Activated CD4-positive, alpha-beta T cell treated with anti-CD3 and anti-CD28 coated beads, Interleukin-2, amount 50 U/mL, for 24 hours (primary cell): ENCODE measurements at regions not wholly inside any gene's neighbourhood (a gene's known extent, or its start where the extent isn't known, plus 50 kb on each side); places are given as distances from the start of the nearest gene placed in this dataset.
"Not testable (repeated sequence)": the region's sequence is repeated elsewhere in the genome, so short reads cannot be mapped to it uniquely, and the experiment has no call there.

Experiments
- DNase-seq, 2 donors: peaks; one replicate each; pipeline ENCODE4 v3.0.0-alpha.2; 2020; ENCODE audit warnings: low read depth in 1 of 2, low spot score in 1 of 2

DNA sequence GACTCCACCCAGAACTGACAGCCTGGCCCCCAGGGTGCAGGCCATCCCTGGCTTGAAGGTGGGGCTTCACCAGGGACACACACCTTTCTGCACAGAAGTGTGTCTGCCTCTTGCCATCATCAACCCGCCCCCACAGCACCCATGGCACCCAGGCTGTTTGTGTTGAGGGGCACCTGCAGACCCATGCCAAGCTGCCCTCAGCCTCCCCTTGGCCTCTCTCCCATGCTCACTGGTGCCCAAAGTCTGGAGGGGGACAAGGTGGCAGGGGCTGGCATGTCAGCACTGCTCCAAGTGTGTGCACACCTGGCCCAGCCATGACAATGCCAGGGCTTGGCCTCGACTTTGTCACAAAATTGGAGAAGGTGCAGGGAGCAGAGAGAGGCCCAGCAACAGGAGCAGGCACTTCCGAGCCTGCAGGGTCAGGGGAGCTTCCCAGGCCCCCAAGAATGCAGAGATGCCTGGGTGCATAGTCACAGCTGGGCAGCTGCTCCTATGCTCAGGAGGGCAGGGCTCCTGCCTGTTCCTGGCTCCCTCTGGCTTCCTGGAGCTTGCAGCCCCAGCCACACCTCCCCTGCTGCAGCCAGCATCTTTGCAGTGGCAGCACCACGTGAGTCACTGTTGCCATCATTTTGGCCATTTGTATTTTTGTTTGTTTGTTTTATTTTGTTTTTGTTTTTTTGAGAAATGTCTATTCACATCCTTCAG is 280.6 kb upstream of the UBE2E3 start:
- DNase-seq, result no peak

DNA sequence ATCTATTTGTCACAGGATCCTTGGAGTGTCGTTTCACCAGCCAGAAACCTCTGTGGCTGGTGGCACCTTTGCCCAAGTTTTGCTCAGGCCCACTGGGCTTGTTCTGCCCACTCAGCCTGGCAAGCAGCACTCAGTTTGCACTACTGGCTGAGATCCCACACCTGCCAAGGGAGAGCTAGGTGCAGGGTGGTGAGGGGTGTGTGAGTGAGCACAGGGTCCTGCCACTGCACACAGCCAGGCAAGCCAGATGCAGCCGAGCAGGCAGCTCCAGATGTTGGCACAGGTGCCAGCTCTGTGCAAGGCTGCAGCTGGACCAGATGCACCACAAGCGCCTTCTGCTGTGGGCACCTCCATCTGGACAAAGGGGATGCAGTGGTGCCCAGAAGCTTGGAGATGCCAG is 281.7 kb upstream of the UBE2E3 start:
- no peak for DNase-seq

DNA sequence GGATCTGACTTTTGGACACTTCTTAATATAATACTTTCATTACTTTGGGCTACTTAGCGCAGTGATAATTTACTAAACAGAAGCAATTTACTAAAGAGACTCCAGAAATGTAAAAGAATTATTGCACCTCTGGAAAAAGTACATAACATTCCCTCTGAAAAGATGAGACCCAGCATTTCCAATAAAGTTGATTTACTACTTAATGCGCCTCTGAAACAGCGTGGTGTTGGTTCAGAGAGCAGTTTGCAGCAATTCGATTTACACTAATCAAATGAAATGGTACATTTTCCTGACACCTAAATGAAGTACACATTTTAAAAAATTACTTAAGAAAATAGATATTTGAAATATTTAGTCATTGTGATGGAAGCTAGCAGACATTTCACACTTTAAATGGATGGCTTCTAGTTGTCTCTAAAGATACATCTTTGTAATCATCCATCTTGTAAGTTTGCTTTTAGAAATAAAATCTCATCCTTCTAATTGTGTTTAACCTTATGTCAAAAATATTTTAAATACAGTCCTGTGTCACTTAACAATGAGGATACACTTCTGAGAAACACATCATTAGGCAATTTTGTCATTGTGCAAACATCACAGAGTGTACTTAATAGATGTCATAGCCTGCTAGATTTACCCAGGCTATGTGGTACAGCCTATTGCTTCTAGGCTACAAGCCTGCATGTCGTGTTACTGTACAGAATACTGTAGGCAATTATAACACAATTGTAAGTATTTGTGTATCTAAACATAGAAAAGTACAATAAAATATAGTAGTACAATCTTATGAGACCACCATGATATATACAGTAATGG is 284.6 kb upstream of the UBE2E3 start:
- DNase-seq, result no peak

DNA sequence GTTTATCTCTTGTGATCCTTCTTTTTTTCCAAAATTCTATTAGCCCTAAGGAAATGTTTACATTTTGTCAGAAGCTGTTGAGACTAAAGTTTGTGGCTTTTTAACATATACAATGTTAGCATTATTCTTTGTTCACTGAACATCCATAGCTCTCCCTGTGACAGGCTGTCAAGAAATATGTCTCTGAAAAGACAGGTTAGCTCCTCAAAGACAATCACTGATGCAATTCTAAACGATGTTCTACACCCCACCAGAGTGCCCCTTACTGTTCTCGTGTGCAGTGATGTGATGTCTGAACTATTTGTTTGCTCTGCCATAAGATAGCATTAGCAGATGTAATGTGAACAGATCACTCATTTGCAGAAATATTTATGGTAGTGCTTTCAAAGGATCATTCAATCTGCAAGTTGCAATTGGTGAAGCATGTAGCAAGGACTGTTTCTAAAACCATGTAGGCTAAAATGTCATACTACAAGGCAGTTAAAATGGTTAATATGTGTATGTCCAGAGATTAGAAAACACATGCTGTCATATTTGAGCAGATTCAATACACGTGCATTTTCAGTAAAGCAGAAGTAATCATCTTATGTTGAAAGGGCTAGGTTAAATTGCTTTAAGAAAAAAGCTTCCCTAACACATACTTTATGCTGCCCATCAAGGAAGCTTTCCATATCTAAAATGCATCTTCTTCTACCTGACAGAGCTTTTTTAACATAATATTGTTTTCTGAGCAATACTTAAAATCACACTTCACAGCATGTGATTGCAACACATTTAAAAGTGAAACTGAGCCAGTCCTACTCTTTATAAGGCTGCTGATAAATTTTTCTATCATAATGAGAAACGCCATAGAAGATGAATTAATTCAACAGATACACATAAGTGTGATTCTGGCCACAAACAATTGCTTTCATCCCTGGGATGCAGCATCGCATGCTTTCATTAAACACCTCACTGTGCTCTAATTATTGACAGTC is 285.7 kb upstream of the UBE2E3 start:
- no peak for DNase-seq

DNA sequence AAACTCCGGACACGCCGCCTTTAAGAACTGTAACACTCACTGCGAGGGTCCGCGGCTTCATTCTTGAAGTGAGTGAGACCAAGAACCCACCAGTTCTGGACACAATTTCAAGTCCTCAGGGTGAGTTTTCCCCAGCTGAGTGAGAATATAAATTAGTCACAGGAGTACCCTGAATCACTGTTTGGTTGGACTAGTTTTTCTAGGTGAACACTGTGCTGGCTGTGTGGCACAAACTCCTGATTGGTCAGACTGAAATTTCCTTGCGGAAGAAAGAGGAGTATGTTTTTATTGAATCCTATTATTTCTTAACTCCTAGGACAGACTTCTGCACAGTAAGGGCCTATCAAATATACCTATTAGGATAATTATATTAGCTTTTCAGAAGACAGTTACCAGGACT is 288.1 kb upstream of the UBE2E3 start:
- DNase-seq, result no peak

DNA sequence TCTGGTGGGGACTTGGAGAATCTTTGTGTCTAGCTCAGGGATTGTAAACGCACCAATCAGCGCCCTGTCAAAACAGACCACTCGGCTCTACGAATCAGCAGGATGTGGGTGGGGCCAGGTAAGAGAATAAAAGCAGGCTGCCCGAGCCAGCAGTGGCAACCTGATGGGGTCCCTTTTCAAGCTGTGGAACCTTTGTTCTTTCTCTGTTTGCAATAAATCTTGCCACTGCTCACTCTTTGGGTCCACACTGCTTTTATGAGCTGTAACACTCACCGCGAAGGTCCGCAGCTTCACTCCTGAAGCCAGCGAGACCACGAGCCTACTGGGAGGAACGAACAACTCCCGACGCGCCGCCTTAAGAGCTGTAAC is 288.6 kb upstream of the UBE2E3 start:
- not testable (repeated sequence) for DNase-seq

DNA sequence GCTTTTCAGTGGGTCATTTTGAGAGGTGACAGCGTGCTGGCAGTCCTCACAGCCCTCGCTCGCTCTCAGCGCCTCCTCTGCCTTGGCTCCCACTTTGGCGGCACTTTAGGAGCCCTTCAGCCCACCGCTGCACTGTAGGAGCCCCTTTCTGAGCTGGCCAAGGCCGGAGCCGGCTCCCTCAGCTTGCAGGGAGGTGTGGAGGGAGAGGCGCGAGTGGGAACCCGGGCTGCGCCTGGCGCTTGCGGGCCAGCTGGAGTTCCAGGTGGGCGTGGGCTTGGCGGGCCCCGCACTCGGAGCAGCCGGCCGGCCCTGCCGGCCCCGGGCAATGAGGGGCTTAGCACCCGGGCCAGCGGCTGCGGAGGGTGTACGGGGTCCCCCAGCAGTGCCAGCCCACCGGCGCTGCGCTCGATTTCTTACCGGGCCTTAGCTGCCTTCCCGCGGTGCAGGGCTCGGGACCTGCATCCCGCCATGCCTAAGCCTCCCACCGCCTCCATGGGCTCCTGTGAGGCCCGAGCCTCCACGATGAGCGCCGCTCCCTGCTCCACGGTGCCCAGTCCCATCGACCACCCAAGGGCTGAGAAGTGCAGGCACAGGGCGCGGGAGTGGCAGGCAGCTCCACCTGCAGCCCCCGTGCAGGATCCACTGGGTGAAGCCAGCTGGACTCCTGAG is 289.1 kb upstream of the UBE2E3 start:
- DNase-seq, result not testable (repeated sequence)

DNA sequence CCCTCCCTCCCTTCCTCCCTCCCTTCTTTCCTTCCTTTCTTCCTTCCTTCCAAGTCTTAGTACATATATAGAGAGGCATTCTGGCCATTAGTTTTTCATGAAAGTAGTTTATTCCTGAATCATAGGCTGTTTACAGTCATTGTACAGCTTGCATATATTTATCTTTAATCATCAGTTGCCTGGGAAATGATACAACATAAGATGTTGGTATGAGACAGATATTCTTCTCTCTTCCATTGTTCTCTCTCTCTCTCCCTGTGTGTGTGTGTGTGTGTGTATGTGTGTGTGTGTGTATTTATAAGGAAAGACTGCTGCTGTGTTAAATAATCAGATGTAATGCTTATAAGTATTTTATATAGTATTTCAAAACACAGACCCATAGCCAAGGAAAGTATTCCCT is 289.8 kb upstream of the UBE2E3 start:
- DNase-seq, result no peak

DNA sequence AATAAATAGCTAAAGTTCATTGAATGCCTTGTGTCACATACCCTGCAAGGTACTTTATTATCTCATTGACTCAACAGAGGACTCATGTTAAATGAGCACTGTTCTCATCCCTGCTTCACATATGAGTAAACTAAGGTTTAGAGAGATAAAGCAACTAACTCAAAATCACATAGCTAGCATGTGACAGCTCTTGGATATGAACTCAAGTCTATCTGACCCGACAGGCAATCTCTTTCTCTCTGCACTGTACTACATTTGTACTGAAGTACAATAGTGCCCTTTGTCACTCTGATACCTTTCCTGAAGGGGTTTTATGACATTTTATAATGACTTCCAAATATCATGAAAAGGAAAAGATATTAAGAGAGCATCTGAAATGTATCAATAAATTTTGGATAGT is 297.5 kb upstream of the UBE2E3 start:
- no peak for DNase-seq

DNA sequence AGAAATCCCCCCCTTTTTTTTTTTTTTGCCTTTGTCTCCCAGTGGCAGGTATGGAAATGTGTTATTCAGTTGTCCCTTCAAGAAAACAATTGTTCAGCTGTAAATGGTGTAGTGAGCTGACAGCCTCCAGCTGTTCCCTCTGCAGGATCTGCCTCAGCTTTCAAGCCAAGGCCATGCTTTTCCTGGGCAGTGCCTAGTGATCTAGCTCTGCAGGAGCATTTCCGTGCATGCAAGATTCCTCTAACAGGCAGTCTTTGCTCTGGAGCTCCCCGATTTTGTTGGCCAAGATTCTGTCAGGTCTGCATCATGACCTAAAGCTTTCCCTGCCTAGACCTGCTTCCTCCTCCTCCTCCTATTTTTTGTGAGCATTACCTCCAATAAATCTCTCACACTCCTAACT is 300.7 kb upstream of the UBE2E3 start:
- no peak for DNase-seq

DNA sequence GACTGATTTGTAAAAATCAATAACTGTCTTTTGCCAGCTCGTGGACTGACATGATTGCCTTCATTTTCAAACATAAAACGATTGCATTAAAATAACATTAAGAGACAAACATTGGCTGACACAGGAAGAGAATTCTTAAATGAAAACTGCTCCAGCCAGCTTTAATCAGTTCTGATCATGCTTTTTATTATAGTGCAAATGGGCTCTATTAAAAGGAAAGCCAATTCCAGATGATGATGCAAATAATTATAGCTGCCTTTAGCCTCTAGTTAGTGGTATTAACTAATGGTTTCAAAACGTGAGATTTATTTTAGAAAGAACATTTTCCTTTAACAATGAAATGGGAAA is 301.8 kb upstream of the UBE2E3 start:
- no peak for DNase-seq

DNA sequence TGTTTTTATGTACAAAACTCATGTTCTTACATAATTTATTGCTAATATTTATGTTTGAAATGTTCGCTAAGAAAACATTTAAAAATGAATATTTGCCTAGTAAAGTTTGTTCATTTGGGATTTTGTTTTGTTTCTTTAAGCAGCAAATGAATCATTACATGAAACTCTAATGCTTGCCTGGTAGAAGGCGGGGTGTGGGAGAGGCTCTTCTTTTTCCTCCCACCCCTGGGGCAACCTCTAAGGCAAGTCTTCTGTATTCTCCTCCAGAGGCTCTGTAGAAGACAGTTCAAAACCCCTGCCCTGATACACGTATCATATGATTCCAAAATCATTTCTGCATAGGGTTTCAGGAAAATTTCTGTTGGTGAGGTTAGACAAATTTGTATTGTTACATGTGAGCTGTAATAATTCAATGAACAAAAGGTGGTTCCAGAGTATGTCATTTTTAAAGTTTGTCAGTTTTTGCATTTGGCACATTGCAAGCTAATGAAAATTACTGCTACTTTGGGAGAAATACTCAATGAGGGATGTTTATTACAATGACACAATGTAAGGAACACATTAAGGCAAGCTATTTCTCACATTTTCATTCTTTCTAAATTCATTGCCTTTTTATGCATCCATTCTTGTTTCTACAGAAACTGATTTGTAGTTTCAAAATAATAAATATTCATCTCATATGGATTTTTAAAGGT is 302.3 kb upstream of the UBE2E3 start:
- DNase-seq, result no peak

DNA sequence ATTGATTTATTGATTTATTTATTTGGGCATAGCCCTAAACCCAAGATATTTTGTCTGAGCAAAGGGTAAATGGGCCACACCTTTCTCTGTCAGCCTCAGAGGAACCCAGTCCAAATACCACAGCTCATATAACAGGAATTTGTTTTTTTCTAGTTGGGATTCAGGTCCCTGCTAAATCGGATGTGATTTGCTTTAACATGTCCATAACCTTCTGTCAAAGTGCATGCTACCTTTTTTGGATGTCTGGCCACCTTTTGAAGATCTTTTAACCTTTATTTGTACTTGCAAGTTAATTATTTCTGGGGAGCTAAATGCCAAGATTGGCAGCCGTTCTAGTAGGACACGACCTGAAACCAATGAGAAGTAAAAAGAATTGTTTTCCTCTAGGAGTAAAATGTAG is 303.2 kb upstream of the UBE2E3 start:
- DNase-seq, result no peak

DNA sequence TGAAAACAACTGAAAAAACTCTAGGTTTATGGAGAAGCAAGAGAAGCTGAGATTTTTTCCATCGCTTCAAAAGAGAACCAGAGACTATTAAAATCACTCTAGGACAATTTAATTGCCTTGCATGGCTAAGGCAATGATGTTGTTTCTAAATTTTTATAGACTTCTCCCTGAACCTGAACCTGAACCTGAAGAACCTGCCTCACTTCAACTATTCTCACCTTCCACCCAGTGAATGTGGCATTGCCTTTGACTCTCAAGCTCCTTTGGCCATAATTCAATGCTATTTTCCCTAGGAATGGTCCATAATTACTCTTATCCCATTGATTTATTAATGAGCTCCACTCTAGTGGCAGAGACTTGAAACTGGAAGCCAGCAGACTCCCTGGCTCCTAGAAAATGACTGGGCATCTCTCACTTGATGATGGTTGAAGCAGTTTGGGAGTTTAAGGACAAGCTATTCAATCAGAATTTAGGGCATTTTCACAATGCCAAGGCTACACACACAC is 303.8 kb upstream of the UBE2E3 start:
- DNase-seq, result no peak

DNA sequence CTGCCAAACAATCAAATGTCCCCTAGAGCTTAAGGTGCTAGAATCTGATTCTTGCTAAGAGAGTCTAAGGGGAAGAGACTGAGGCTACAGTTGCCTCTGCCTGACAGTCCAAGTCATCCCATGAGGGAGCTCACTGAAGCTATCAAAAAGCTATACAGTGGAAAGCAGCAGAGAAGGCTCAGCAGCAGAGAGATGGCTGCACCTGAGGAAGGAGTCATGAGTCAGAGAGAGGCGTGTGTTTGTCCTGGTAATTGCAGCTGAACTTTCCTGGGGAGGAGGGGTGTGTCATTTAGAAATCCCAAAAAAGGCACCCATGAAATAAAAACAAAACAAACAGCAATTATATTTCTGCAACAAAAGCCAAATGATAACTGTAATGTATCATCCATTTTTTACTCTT is 305.2 kb upstream of the UBE2E3 start:
- no peak for DNase-seq

DNA sequence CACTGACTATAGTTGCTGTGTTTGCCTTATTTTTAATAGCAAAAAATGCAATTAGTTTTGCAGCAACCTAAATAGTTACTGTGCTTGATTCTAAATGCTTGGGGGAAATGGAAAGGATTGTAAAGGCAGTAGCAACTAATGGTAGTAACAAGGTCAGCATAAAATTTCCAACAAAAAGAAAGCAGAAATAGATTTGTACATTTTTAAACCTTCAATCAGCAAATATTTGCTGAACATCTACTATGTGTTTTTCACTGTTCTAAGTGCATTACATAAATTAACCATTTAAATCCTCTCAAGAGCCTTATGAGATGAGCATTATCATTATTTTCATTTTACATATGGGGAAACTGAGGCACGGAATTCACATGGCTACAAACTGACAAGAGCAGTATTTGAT is 308.0 kb upstream of the UBE2E3 start:
- no peak for DNase-seq

DNA sequence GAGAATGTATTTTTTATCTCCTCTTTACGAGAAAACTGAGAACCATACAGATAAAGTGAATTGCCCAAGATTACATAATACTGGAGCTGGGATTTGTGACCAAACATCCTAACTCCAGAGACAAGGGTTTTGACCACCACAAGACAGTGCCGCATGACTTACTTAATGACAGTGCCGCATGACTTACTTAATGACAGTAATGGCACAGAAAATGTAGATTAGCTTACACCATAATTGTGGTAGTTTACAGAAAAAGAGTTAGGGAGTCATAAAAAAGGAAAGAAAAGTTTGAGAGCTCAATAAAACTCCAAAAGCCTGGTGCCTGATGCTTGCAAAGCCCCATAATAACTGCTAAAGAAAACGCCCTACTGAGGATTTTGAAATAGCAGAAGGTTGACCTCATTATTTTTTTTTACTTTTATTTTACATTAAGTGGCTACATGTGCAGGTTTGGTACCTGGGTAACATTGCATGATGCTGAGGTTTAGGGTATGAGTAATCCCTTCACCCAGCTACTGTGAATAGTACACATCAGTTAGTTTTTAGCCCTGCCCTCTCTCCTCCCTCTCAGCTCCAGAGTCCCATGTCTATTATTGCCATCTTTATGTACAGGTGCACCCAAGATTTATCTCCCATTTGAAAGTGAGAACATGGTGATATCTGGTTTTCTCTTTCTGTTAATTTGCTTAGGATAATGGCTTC is 310.0 kb upstream of the UBE2E3 start:
- no peak for DNase-seq

DNA sequence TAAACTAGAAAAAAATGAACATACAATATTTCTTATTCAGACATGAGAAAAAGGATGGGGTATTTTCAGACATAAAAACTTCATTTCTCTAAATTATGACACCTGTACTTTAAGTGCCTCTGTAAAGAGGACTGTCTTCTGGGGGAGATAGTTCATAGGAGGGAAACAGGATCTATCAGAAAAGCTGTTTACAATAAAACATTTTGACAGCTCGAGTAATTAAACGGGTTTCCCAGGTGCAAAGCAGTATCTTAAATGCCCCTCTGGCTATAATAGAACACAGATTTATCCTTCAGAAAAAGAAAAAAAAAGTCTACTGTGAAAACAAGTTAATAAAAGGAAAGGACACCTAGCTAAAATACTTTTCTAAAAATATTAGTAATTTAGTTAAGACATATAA is 311.4 kb upstream of the UBE2E3 start:
- no peak for DNase-seq

DNA sequence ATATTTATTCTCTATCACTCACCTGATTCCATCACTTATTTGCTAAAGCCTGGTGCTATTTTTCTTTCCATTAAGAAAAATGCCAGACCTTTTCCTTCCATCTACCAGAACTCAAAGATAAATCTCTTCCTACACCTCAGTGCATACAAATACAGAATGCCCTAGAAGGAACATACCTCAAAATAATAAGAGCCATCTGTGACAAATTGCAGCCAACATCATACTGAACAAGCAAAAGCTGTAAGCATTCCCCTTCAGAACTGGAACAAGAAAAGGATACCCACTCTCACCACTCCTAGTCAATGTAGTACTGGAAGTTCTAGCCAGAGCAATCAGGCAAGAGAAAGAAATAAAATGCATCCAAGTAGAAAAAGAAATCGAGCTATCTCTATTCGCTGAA is 315.9 kb upstream of the UBE2E3 start:
- no peak for DNase-seq

DNA sequence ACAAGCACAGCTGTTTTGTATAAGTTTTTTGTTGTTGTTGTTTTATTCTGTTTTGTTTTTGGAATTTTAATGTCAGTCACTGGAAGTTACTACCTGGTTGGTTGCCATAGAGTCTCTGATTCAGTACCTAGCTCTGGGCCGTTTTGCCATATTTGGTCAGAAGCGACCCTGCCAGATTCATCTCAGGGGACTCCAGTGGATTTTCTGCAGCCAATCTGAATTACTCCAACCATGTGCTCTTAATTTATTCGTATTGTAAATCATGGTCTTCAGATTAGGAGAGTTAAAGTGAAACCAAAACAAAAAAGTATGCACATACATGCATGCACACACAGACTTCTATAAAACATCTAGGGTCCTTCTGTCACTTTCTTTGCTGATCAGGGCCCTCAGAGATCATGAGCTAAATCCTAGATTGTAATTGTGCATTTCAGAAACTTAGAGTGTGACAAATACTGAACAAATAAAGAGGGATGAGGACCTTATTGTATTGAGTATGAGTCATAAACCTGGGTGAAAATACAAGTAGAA is 317.4 kb upstream of the UBE2E3 start:
- no peak for DNase-seq
